ENCODE measurements at regions not wholly inside any gene's neighbourhood (a gene's known extent, or its start where the extent isn't known, plus 50 kb on each side); places are given as distances from the start of the nearest gene placed in this dataset.

DNA sequence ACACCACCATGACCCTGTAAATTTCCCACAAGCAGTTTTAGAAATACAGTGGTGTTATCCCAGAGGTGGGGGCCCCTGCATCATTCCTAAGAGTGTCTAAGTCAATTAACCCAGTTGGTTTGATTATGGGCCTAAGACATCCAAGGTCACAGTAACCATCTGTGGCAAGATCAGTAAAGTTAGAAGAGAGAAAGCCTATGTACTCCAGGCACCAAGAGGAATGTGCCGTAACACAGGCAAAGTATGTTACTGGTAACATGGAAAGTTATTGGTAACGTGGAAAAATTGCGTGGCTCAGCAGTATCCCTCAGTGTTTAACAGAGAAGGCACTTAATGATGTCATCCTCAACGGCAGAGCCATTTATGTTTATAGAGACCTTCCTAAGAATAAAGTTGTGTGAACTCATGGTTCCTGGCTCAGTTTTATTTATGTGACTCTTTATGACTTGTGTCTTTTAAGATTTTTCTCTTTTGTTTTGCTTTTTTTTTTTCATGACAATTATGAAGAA is 144.1 kb upstream of the RASGRP1 start:
- TF ChIP-seq RFX5 (IDR thresholded peaks at IDR 0.05; ENCODE audit: borderline replicate concordance, low read depth, low read length), result no peak
- no peak for TF ChIP-seq EZH2 (IDR thresholded peaks at IDR 0.05; ENCODE audit: low read depth, low read length, severe bottlenecking)
- TF ChIP-seq, protein P1, sequence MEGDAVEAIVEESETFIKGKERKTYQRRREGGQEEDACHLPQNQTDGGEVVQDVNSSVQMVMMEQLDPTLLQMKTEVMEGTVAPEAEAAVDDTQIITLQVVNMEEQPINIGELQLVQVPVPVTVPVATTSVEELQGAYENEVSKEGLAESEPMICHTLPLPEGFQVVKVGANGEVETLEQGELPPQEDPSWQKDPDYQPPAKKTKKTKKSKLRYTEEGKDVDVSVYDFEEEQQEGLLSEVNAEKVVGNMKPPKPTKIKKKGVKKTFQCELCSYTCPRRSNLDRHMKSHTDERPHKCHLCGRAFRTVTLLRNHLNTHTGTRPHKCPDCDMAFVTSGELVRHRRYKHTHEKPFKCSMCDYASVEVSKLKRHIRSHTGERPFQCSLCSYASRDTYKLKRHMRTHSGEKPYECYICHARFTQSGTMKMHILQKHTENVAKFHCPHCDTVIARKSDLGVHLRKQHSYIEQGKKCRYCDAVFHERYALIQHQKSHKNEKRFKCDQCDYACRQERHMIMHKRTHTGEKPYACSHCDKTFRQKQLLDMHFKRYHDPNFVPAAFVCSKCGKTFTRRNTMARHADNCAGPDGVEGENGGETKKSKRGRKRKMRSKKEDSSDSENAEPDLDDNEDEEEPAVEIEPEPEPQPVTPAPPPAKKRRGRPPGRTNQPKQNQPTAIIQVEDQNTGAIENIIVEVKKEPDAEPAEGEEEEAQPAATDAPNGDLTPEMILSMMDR (IDR thresholded peaks at IDR 0.05; ENCODE audit: control extremely low read depth in 1 of 3, insufficient read depth in 1 of 3, low read depth in 1 of 3, low read length in 3 of 3), result no peak
- no peak for TF ChIP-seq POLR2A (IDR thresholded peaks at IDR 0.05; ENCODE audit: control extremely low read depth in 1 of 2, low read depth in 2 of 2, low read length in 2 of 2)
- no peak for TF ChIP-seq SUZ12 (IDR thresholded peaks at IDR 0.05; ENCODE audit: low read length)
- no peak for TF ChIP-seq EGR1 (IDR thresholded peaks at IDR 0.05; ENCODE audit: borderline replicate concordance, low read depth, low read length)
- TF ChIP-seq SP1 (IDR thresholded peaks at IDR 0.05; ENCODE audit: low read depth, low read length), result no peak
- TF ChIP-seq SRF (IDR thresholded peaks at IDR 0.05; ENCODE audit: low read depth, low read length), result no peak
- TF ChIP-seq, protein P2, sequence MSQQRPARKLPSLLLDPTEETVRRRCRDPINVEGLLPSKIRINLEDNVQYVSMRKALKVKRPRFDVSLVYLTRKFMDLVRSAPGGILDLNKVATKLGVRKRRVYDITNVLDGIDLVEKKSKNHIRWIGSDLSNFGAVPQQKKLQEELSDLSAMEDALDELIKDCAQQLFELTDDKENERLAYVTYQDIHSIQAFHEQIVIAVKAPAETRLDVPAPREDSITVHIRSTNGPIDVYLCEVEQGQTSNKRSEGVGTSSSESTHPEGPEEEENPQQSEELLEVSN (IDR thresholded peaks at IDR 0.05), result no peak
- no peak for TF ChIP-seq KDM1A (IDR thresholded peaks at IDR 0.05; ENCODE audit: borderline replicate concordance, low read length)
- no peak for TF ChIP-seq POLR2AphosphoS5 (IDR thresholded peaks at IDR 0.05; ENCODE audit: low read depth, low read length)
